ENCODE measurements at regions not wholly inside any gene's neighbourhood (a gene's known extent, or its start where the extent isn't known, plus 50 kb on each side); places are given as distances from the start of the nearest gene placed in this dataset.

GRCh38 chr13:99080131-99080530, 102.3 kb upstream of the DOCK9 start:
- peaks cover 7% of the 10 kb centered on the region for H3K36me3 Mint-ChIP-seq (ENCODE audit: insufficient read depth, unreplicated experiment)
- no peak overlapping the region for H3K27ac Mint-ChIP-seq (ENCODE audit: low read depth, unreplicated experiment)
- no TSS peak for BruUV-seq (replicated peaks)
- H3K9me3 Mint-ChIP-seq (ENCODE audit: unreplicated experiment) = no peaks in the 10 kb centered on the region
- ChIA-PET CTCF (no interaction called here), POLR2A (interaction anchor here (0.7 kb wide), 1 partner anchor 45 kb away, joined by 3 read pairs; no protein-coding TSS in a partner anchor)
- peaks cover 37% of the 10 kb centered on the region for H3K4me1 Mint-ChIP-seq (ENCODE audit: insufficient read depth, unreplicated experiment)
- intact Hi-C loops (cut with micrococcal nuclease) = no loop called here
- H3K27me3 Mint-ChIP-seq (ENCODE audit: insufficient read depth, unreplicated experiment) = no peaks in the 10 kb centered on the region
- no peak for DNase-seq (ENCODE audit: unreplicated experiment)
- TF ChIP-seq, protein P1, sequence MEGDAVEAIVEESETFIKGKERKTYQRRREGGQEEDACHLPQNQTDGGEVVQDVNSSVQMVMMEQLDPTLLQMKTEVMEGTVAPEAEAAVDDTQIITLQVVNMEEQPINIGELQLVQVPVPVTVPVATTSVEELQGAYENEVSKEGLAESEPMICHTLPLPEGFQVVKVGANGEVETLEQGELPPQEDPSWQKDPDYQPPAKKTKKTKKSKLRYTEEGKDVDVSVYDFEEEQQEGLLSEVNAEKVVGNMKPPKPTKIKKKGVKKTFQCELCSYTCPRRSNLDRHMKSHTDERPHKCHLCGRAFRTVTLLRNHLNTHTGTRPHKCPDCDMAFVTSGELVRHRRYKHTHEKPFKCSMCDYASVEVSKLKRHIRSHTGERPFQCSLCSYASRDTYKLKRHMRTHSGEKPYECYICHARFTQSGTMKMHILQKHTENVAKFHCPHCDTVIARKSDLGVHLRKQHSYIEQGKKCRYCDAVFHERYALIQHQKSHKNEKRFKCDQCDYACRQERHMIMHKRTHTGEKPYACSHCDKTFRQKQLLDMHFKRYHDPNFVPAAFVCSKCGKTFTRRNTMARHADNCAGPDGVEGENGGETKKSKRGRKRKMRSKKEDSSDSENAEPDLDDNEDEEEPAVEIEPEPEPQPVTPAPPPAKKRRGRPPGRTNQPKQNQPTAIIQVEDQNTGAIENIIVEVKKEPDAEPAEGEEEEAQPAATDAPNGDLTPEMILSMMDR (IDR thresholded peaks at IDR 0.05; ENCODE audit: unreplicated experiment) = no peak
- H3K4me3 Mint-ChIP-seq (ENCODE audit: unreplicated experiment) = no peak overlapping the region

GRCh38 chr13:99083981-99084380, 106.1 kb upstream of the DOCK9 start:
- TF ChIP-seq, protein P1 (IDR thresholded peaks at IDR 0.05; ENCODE audit: unreplicated experiment) = no peak
- POLR2A ChIA-PET = interaction anchor here (3.2 kb wide), 1 partner anchor 18 kb away, joined by 20 read pairs; no protein-coding TSS in a partner anchor
- Mint-ChIP-seq H3K4me1 (ENCODE audit: insufficient read depth, unreplicated experiment) (peaks cover 25% of the 10 kb centered on the region), H3K27me3 (ENCODE audit: insufficient read depth, unreplicated experiment) (no peaks in the 10 kb centered on the region), H3K4me3 (ENCODE audit: unreplicated experiment) (peak overlapping the region; percentile 98), H3K27ac (ENCODE audit: low read depth, unreplicated experiment) (peak overlapping the region; percentile 23), H3K36me3 (ENCODE audit: insufficient read depth, unreplicated experiment) (no peaks in the 10 kb centered on the region), H3K9me3 (ENCODE audit: unreplicated experiment) (no peaks in the 10 kb centered on the region)
- no peak for DNase-seq (ENCODE audit: unreplicated experiment)
- intact Hi-C loops (cut with micrococcal nuclease) = no loop called here
- CTCF ChIA-PET = interaction anchor here (0.5 to 2.9 kb wide), 4 partner anchors 19 to 346 kb away, joined by 3 to 11 read pairs (median 4); no protein-coding TSS in a partner anchor
- no TSS peak for BruUV-seq (replicated peaks)

GRCh38 chr13:99085139-99085807, 107.4 kb upstream of the DOCK9 start:
- Mint-ChIP-seq H3K4me3 (ENCODE audit: unreplicated experiment) (peak overlapping the region; percentile 98), H3K9me3 (ENCODE audit: unreplicated experiment) (no peaks in the 10 kb centered on the region), H3K27me3 (ENCODE audit: insufficient read depth, unreplicated experiment) (no peaks in the 10 kb centered on the region), H3K36me3 (ENCODE audit: insufficient read depth, unreplicated experiment) (no peaks in the 10 kb centered on the region), H3K27ac (ENCODE audit: low read depth, unreplicated experiment) (peak overlapping the region; percentile 57), H3K4me1 (ENCODE audit: insufficient read depth, unreplicated experiment) (peaks cover 23% of the 10 kb centered on the region)
- intact Hi-C loops (cut with micrococcal nuclease) = loop anchor here (5.0 kb wide), 2 partner anchors 182 to 193 kb away; no protein-coding TSS in a partner anchor
- DNase-seq (ENCODE audit: unreplicated experiment) = no peak
- TF ChIP-seq, protein P1 (IDR thresholded peaks at IDR 0.05; ENCODE audit: unreplicated experiment) = no peak
- POLR2A ChIA-PET = interaction anchor here (0.6 to 5.1 kb wide), 10 partner anchors 12 to 176 kb away, joined by 3 to 80 read pairs (median 18); partner anchors contain the start of gene UBAC2
- CTCF ChIA-PET = interaction anchor here (0.5 to 1.2 kb wide), 5 partner anchors 30 to 1050 kb away, joined by 3 to 4 read pairs (median 3); no protein-coding TSS in a partner anchor
- BruUV-seq (replicated peaks) = TSS peak; percentile 14

GRCh38 chr13:99085808-99086266, 108.0 kb upstream of the DOCK9 start:
- Mint-ChIP-seq H3K27me3 (ENCODE audit: insufficient read depth, unreplicated experiment) (no peaks in the 10 kb centered on the region), H3K27ac (ENCODE audit: low read depth, unreplicated experiment) (peak overlapping the region; percentile 57), H3K9me3 (ENCODE audit: unreplicated experiment) (no peaks in the 10 kb centered on the region), H3K4me3 (ENCODE audit: unreplicated experiment) (peak overlapping the region; percentile 98), H3K36me3 (ENCODE audit: insufficient read depth, unreplicated experiment) (no peaks in the 10 kb centered on the region), H3K4me1 (ENCODE audit: insufficient read depth, unreplicated experiment) (peaks cover 21% of the 10 kb centered on the region)
- BruUV-seq (replicated peaks) = no TSS peak
- ChIA-PET POLR2A (interaction anchor here (0.6 to 5.1 kb wide), 10 partner anchors 12 to 196 kb away, joined by 3 to 80 read pairs (median 18); partner anchors contain the start of gene UBAC2), CTCF (interaction anchor here (0.7 to 1.2 kb wide), 2 partner anchors 30 to 101 kb away, joined by 3 read pairs; no protein-coding TSS in a partner anchor)
- no peak for DNase-seq (ENCODE audit: unreplicated experiment)
- TF ChIP-seq, protein P1 (IDR thresholded peaks at IDR 0.05; ENCODE audit: unreplicated experiment) = no peak
- intact Hi-C loops (cut with micrococcal nuclease) = loop anchor here (2.0 to 5.0 kb wide), 3 partner anchors 91 to 194 kb away; no protein-coding TSS in a partner anchor

Measured in MCF 10A (cell line).